KG1 (cell line): ENCODE measurements at regions not wholly inside any gene's neighbourhood (a gene's known extent, or its start where the extent isn't known, plus 50 kb on each side); places are given as distances from the start of the nearest gene placed in this dataset.
"Not testable (repeated sequence)": the region's sequence is repeated elsewhere in the genome, so short reads cannot be mapped to it uniquely, and the experiment has no call there.

Source experiments
- DNase-seq: peaks from one replicate; lab custom pipeline; 2025; lab: John Stamatoyannopoulos, UW

- DNase-seq = no peak
Observed at GRCh38 chr1:194818674-194819073, 1632.3 kb upstream of the B3GALT2 start.

- no peak for DNase-seq
Observed at GRCh38 chr1:194816859-194817258, 1630.4 kb upstream of the B3GALT2 start.

- no peak for DNase-seq
Observed at GRCh38 chr1:194813096-194813495, 1626.7 kb upstream of the B3GALT2 start.

- no peak for DNase-seq
Observed at GRCh38 chr1:194809665-194810064, 1623.3 kb upstream of the B3GALT2 start.

GRCh38 chr1:194809215-194809614 is 1622.8 kb upstream of the B3GALT2 start:
- no peak for DNase-seq

- no peak for DNase-seq
Observed at GRCh38 chr1:194807530-194808220, 1621.3 kb upstream of the B3GALT2 start.

GRCh38 chr1:194802572-194802971 is 1616.2 kb upstream of the B3GALT2 start:
- DNase-seq = no peak

- DNase-seq = no peak
Observed at GRCh38 chr1:194795917-194796593, 1609.6 kb upstream of the B3GALT2 start.

- no peak for DNase-seq
Observed at GRCh38 chr1:194787001-194787400, 1600.6 kb upstream of the B3GALT2 start.

- no peak for DNase-seq
Observed at GRCh38 chr1:194786027-194786426, 1599.6 kb upstream of the B3GALT2 start.

GRCh38 chr1:194776657-194777056 is 1590.2 kb upstream of the B3GALT2 start:
- DNase-seq = no peak

GRCh38 chr1:194774535-194774934 is 1588.1 kb upstream of the B3GALT2 start:
- DNase-seq = no peak

GRCh38 chr1:194755241-194755994 is 1569.0 kb upstream of the B3GALT2 start:
- no peak for DNase-seq

- DNase-seq = not testable (repeated sequence)
Observed at GRCh38 chr1:194738843-194739242, 1552.4 kb upstream of the B3GALT2 start.

GRCh38 chr1:194734970-194735369 is 1548.6 kb upstream of the B3GALT2 start:
- DNase-seq = no peak

GRCh38 chr1:194731025-194731424 is 1544.6 kb upstream of the B3GALT2 start:
- DNase-seq = no peak

- no peak for DNase-seq
Observed at GRCh38 chr1:194730304-194730703, 1543.9 kb upstream of the B3GALT2 start.

- no peak for DNase-seq
Observed at GRCh38 chr1:194723067-194723466, 1536.7 kb upstream of the B3GALT2 start.

- DNase-seq = no peak
Observed at GRCh38 chr1:194717941-194718340, 1531.5 kb upstream of the B3GALT2 start.

GRCh38 chr1:194717334-194717733 is 1530.9 kb upstream of the B3GALT2 start:
- no peak for DNase-seq

- DNase-seq = no peak
Observed at GRCh38 chr1:194710671-194711070, 1524.3 kb upstream of the B3GALT2 start.

- DNase-seq = no peak
Observed at GRCh38 chr1:194709439-194709838, 1523.0 kb upstream of the B3GALT2 start.

GRCh38 chr1:194707074-194707473 is 1520.7 kb upstream of the B3GALT2 start:
- no peak for DNase-seq
